ENCODE measurements at regions not wholly inside any gene's neighbourhood (a gene's known extent, or its start where the extent isn't known, plus 50 kb on each side); places are given as distances from the start of the nearest gene placed in this dataset.
"Not testable (repeated sequence)": the region's sequence is repeated elsewhere in the genome, so short reads cannot be mapped to it uniquely, and the experiment has no call there.

GRCh38 chr20:29687438-29687837 lies 1570.0 kb upstream of the DEFB115 start:
- no peak for DNase-seq

GRCh38 chr20:29689411-29690225 lies 1567.8 kb upstream of the DEFB115 start:
- DNase-seq = peak; percentile 23

- DNase-seq = no peak
These were observed 1567.2 kb upstream of the DEFB115 start for GRCh38 chr20:29690274-29690673.

- peak; percentile 11 for DNase-seq
These were observed 1516.9 kb upstream of the DEFB115 start for GRCh38 chr20:29740601-29740950.

- no peak for DNase-seq
These were observed 1516.4 kb upstream of the DEFB115 start for GRCh38 chr20:29740951-29741593.

GRCh38 chr20:29741594-29741893 lies 1515.9 kb upstream of the DEFB115 start:
- no peak for DNase-seq

- DNase-seq = peak; percentile 13
These were observed 1515.4 kb upstream of the DEFB115 start for GRCh38 chr20:29741894-29742698.

GRCh38 chr20:29742699-29743100 lies 1514.8 kb upstream of the DEFB115 start:
- no peak for DNase-seq

- peak; percentile 18 for DNase-seq
These were observed 1514.1 kb upstream of the DEFB115 start for GRCh38 chr20:29743101-29743931.

GRCh38 chr20:29744071-29744470 lies 1513.4 kb upstream of the DEFB115 start:
- DNase-seq = no peak

- not testable (repeated sequence) for DNase-seq
These were observed 1511.8 kb upstream of the DEFB115 start for GRCh38 chr20:29745534-29746245.

- no peak for DNase-seq
These were observed 1507.1 kb upstream of the DEFB115 start for GRCh38 chr20:29750268-29750899.

GRCh38 chr20:29752644-29753425 lies 1504.6 kb upstream of the DEFB115 start:
- DNase-seq = not testable (repeated sequence)

- not testable (repeated sequence) for DNase-seq
These were observed 1504.1 kb upstream of the DEFB115 start for GRCh38 chr20:29753426-29753746.

- not testable (repeated sequence) for DNase-seq
These were observed 1503.6 kb upstream of the DEFB115 start for GRCh38 chr20:29753879-29754278.

GRCh38 chr20:29755854-29756498 lies 1501.5 kb upstream of the DEFB115 start:
- DNase-seq = not testable (repeated sequence)

GRCh38 chr20:29756664-29757063 lies 1500.8 kb upstream of the DEFB115 start:
- DNase-seq = no peak

GRCh38 chr20:29761621-29762385 lies 1495.7 kb upstream of the DEFB115 start:
- DNase-seq = not testable (repeated sequence)

- no peak for DNase-seq
These were observed 1494.8 kb upstream of the DEFB115 start for GRCh38 chr20:29762620-29763019.

Data from activated T-cell treated with anti-CD3 and anti-CD28 coated beads, Interleukin-2, amount 50 U/mL, for 1 hour (primary cell).